ENCODE measurements at regions not wholly inside any gene's neighbourhood (a gene's known extent, or its start where the extent isn't known, plus 50 kb on each side); places are given as distances from the start of the nearest gene placed in this dataset.

- no TSS peak for BruUV-seq (replicated peaks)
- H3K9me3 ChIP-seq (replicated peaks; ENCODE audit: control insufficient read depth, insufficient read depth, low read length), result no peaks in the 10 kb centered on the region
- H2AFZ ChIP-seq (ENCODE audit: low read depth, low read length), result no peak overlapping the region
- no peaks in the 10 kb centered on the region for H3K36me3 ChIP-seq (ENCODE audit: control insufficient read depth in 2 of 2, extremely low read depth in 1 of 2, insufficient read depth in 2 of 2, low read length in 2 of 2)
- no peaks in the 10 kb centered on the region for H3K9me1 ChIP-seq (replicated peaks; ENCODE audit: control insufficient read depth, extremely low read depth, insufficient read depth, low read length)
- intact Hi-C loops (cut with micrococcal nuclease), result no loop called here
- H3K79me2 ChIP-seq (ENCODE audit: control insufficient read depth, insufficient read depth, low read length), result no peaks in the 10 kb centered on the region
- no peaks in the 10 kb centered on the region for H3K27me3 ChIP-seq (ENCODE audit: control insufficient read depth in 2 of 2, insufficient read depth in 2 of 2, low read length in 2 of 2)
- TF ChIP-seq JUN (IDR thresholded peaks at IDR 0.05; ENCODE audit: borderline replicate concordance, insufficient read depth, insufficient read length, low read depth) (no peak), CTCF (IDR thresholded peaks at IDR 0.05; ENCODE audit: extremely low read depth in 1 of 2, insufficient read depth in 1 of 2, low read depth in 1 of 2, low read length in 2 of 2) (no peak), MYC (IDR thresholded peaks at IDR 0.05; ENCODE audit: low read depth, low read length) (no peak), GATA2 (IDR thresholded peaks at IDR 0.05; ENCODE audit: insufficient read depth, insufficient read length, low read depth, low read length) (no peak)
- H4K20me1 ChIP-seq (replicated peaks; ENCODE audit: control insufficient read depth, extremely low read depth, insufficient read depth, low read length), result no peaks in the 10 kb centered on the region
- no peak overlapping the region for H3K4me3 ChIP-seq (replicated peaks in 1 of 3; ENCODE audit: insufficient read depth in 1 of 3, low read depth in 1 of 3, low read length in 3 of 3)
- FAIRE-seq (no peak), DNase-seq (ENCODE audit: low read depth, low spot score) (no peak)
- H3K27ac ChIP-seq (ENCODE audit: insufficient read depth, low read depth, low read length), result no peak overlapping the region
- H3K4me2 ChIP-seq (ENCODE audit: insufficient read depth, low read length), result no peak overlapping the region
- ChIA-PET CTCF (no interaction called here), POLR2A (no interaction called here)
- H3K4me1 ChIP-seq (ENCODE audit: control insufficient read depth, extremely low read depth, insufficient read depth, low read length), result no peaks in the 10 kb centered on the region
- dilution Hi-C loops (cut with MboI; ENCODE audit: extremely low pct_ligation_motif_present, low sequenced_read_pairs), result no loop called here
- no peak overlapping the region for H3K9ac ChIP-seq (replicated peaks; ENCODE audit: extremely low read depth, insufficient read depth, low read length)
Measured at GRCh38 chr5:102138243-102138653, 157.8 kb downstream of the SLCO4C1 start.

GRCh38 chr5:102130890-102131289, 165.2 kb downstream of the SLCO4C1 start:
- ChIA-PET POLR2A (no interaction called here), CTCF (no interaction called here)
- no peaks in the 10 kb centered on the region for H4K20me1 ChIP-seq (replicated peaks; ENCODE audit: control insufficient read depth, extremely low read depth, insufficient read depth, low read length)
- H3K9me1 ChIP-seq (replicated peaks; ENCODE audit: control insufficient read depth, extremely low read depth, insufficient read depth, low read length), result no peaks in the 10 kb centered on the region
- H3K4me2 ChIP-seq (ENCODE audit: insufficient read depth, low read length), result no peak overlapping the region
- no peak overlapping the region for H3K27ac ChIP-seq (ENCODE audit: insufficient read depth, low read depth, low read length)
- intact Hi-C loops (cut with micrococcal nuclease), result no loop called here
- TF ChIP-seq MYC (IDR thresholded peaks at IDR 0.05; ENCODE audit: low read depth, low read length), result no peak
- TF ChIP-seq GATA2 (IDR thresholded peaks at IDR 0.05; ENCODE audit: insufficient read depth, insufficient read length, low read depth, low read length), result no peak
- TF ChIP-seq POLR2AphosphoS5 (IDR thresholded peaks at IDR 0.05; ENCODE audit: insufficient read depth, low read depth, low read length), result no peak
- no peak for TF ChIP-seq CTCF (IDR thresholded peaks at IDR 0.05; ENCODE audit: extremely low read depth in 1 of 2, insufficient read depth in 1 of 2, low read depth in 1 of 2, low read length in 2 of 2)
- TF ChIP-seq JUN (IDR thresholded peaks at IDR 0.05; ENCODE audit: borderline replicate concordance, insufficient read depth, insufficient read length, low read depth), result no peak
- TF ChIP-seq EZH2 (IDR thresholded peaks at IDR 0.05; ENCODE audit: borderline replicate concordance, low read depth, low read length, severe bottlenecking), result no peak
- TF ChIP-seq FOS (IDR thresholded peaks at IDR 0.05; ENCODE audit: borderline replicate concordance, insufficient read depth, low read length), result no peak
- no peak for TF ChIP-seq MAX (IDR thresholded peaks at IDR 0.05; ENCODE audit: insufficient read depth, insufficient read length)
- no peak for TF ChIP-seq POLR2A (IDR thresholded peaks at IDR 0.05; ENCODE audit: low read depth, low read length)
- H3K27me3 ChIP-seq (ENCODE audit: control insufficient read depth in 2 of 2, insufficient read depth in 2 of 2, low read length in 2 of 2), result no peaks in the 10 kb centered on the region
- H3K9me3 ChIP-seq (replicated peaks; ENCODE audit: control insufficient read depth, insufficient read depth, low read length), result peaks cover 3% of the 10 kb centered on the region
- no peak overlapping the region for H3K9ac ChIP-seq (replicated peaks; ENCODE audit: extremely low read depth, insufficient read depth, low read length)
- H3K4me3 ChIP-seq (replicated peaks in 1 of 3; ENCODE audit: insufficient read depth in 1 of 3, low read depth in 1 of 3, low read length in 3 of 3), result no peak overlapping the region
- dilution Hi-C loops (cut with MboI; ENCODE audit: extremely low pct_ligation_motif_present, low sequenced_read_pairs), result no loop called here
- no peaks in the 10 kb centered on the region for H3K4me1 ChIP-seq (ENCODE audit: control insufficient read depth, extremely low read depth, insufficient read depth, low read length)
- no peak overlapping the region for H2AFZ ChIP-seq (ENCODE audit: low read depth, low read length)
- DNase-seq (ENCODE audit: low read depth, low spot score) (no peak), FAIRE-seq (no peak)
- no TSS peak for BruUV-seq (replicated peaks)
- no peaks in the 10 kb centered on the region for H3K36me3 ChIP-seq (ENCODE audit: control insufficient read depth in 2 of 2, extremely low read depth in 1 of 2, insufficient read depth in 2 of 2, low read length in 2 of 2)
- H3K79me2 ChIP-seq (ENCODE audit: control insufficient read depth, insufficient read depth, low read length), result no peaks in the 10 kb centered on the region
